H1 (cell line): ENCODE measurements at regions not wholly inside any gene's neighbourhood (a gene's known extent, or its start where the extent isn't known, plus 50 kb on each side); places are given as distances from the start of the nearest gene placed in this dataset.

ENCODE experiments used
- CTCF ChIA-PET: fragments of 300-600 bp; sonication (Branson Sonifier 250); formaldehyde crosslinking; loops from one replicate; lab custom pipeline; 2021; ENCODE audit not compliant: partially characterized antibody; lab: Charles Lee
- POLR2A ChIA-PET: fragments of 300-600 bp; sonication (Branson Sonifier 250); formaldehyde crosslinking; loops from one replicate; lab custom pipeline; 2021; ENCODE audit warnings: inconsistent platforms; ENCODE audit not compliant: partially characterized antibody; lab: Charles Lee
- DNase-seq, 2 experiments: peaks; one replicate each; pipeline versions ENCODE4 v3.0.0 to v3.0.0-alpha.2; 2010 to 2022; ENCODE audit warnings: low spot score in 2 of 2, low read depth in 1 of 2, mixed read lengths in 1 of 2
- FAIRE-seq: peaks from 2 replicates; lab custom pipeline; 2011; peaks lifted over from hg19 to GRCh38; lab: Jason Lieb, UNC
- H2AFZ ChIP-seq: 2 replicates; pipeline ENCODE4 v1.8.1; 2012; ENCODE audit warnings: low read length, inconsistent platforms
- H2AK5ac ChIP-seq: 2 replicates; pipeline ENCODE4 v1.6.1; 2013; ENCODE audit warnings: low read depth, low read length
- H2BK120ac ChIP-seq: replicated peaks from 2 replicates; pipeline ENCODE3; 2013; ENCODE audit warnings: low read depth, low read length, inconsistent platforms
- H2BK12ac ChIP-seq: 2 replicates; pipeline ENCODE4 v1.6.1; 2013; ENCODE audit warnings: low read depth, low read length
- H2BK15ac ChIP-seq: 2 replicates; pipeline ENCODE4 v1.6.1; 2013; ENCODE audit warnings: low read length
- H2BK20ac ChIP-seq: 2 replicates; pipeline ENCODE4 v1.6.1; 2013; ENCODE audit warnings: low read length
- H2BK5ac ChIP-seq: 2 replicates; pipeline ENCODE4 v1.6.1; 2013; ENCODE audit warnings: low read depth, low read length
- H3K14ac ChIP-seq: 2 replicates; pipeline ENCODE4 v1.6.1; 2013; ENCODE audit warnings: inconsistent platforms; ENCODE audit not compliant: insufficient read length
- H3K18ac ChIP-seq: 2 replicates; pipeline ENCODE4 v1.6.1; 2013; ENCODE audit warnings: low read length; ENCODE audit errors: extremely low read depth
- H3K23ac ChIP-seq: 2 replicates; pipeline ENCODE4 v1.6.1; 2013; ENCODE audit warnings: inconsistent platforms; ENCODE audit not compliant: insufficient read length
- H3K23me2 ChIP-seq: 2 replicates; pipeline ENCODE4 v1.6.1; 2013; ENCODE audit warnings: low read depth, low read length
- H3K27ac ChIP-seq: 2 replicates; pipeline ENCODE4 v1.6.1; 2011; ENCODE audit warnings: low read depth, low read length, inconsistent platforms
- H3K27me3 ChIP-seq, 4 experiments: replicated peaks in 1 of 4; 1 replicate in 1 of 4; 2 replicates in 3 of 4; pipeline versions ENCODE4 v1.6.1 to v1.8.1; 2011 to 2013; ENCODE audit warnings: low read length in 3 of 4, mild to moderate bottlenecking in 3 of 4, inconsistent platforms in 2 of 4, mixed read lengths in 2 of 4, moderate library complexity in 1 of 4; ENCODE audit not compliant: control insufficient read depth in 3 of 4, insufficient read depth in 3 of 4; ENCODE audit errors: extremely low read depth in 1 of 4
- H3K36me3 ChIP-seq, 4 experiments: 2 replicates each; pipeline versions ENCODE4 v1.6.1 to v1.8.1; 2011 to 2013; ENCODE audit warnings: mild to moderate bottlenecking in 4 of 4, low read length in 3 of 4, moderate library complexity in 2 of 4, control low read depth in 1 of 4, inconsistent platforms in 1 of 4; ENCODE audit not compliant: insufficient read depth in 4 of 4, control insufficient read depth in 2 of 4
- H3K4ac ChIP-seq: replicated peaks from 2 replicates; pipeline ENCODE3; 2013; ENCODE audit warnings: low read length, low read depth, mixed read lengths, inconsistent platforms; ENCODE audit not compliant: insufficient read length
- H3K4me1 ChIP-seq, 4 experiments: replicated peaks in 1 of 4; 1 replicate in 1 of 4; 2 replicates in 3 of 4; pipeline versions ENCODE4 v1.6.1 to v1.8.1; 2011 to 2013; ENCODE audit warnings: low read length in 3 of 4, inconsistent platforms in 2 of 4, mixed read lengths in 1 of 4; ENCODE audit not compliant: insufficient read depth in 4 of 4, control insufficient read depth in 3 of 4
- H3K4me2 ChIP-seq, 2 experiments: 2 replicates each; pipeline versions ENCODE4 v1.6.1 to v1.8.1; 2011 to 2013; ENCODE audit warnings: low read depth in 2 of 2, low read length in 2 of 2, control low read depth in 1 of 2, inconsistent platforms in 1 of 2, mild to moderate bottlenecking in 1 of 2; ENCODE audit not compliant: insufficient read depth in 1 of 2
- H3K4me3 ChIP-seq, 4 experiments: fragments of 200-600, 300-600 bp in 1 of 4; sonication (generic), shearing (Covaris generic), sonication (Bioruptor Twin) in 1 of 4; 2 replicates each; pipeline versions ENCODE4 v1.5.1 to v1.8.1; 2011 to 2016; ENCODE audit warnings: low read length in 4 of 4, low read depth in 3 of 4, control low read depth in 2 of 4, inconsistent platforms in 2 of 4, mild to moderate bottlenecking in 2 of 4, mixed read lengths in 1 of 4, moderate library complexity in 1 of 4; ENCODE audit not compliant: insufficient read depth in 2 of 4; ENCODE audit errors: extremely low read depth in 1 of 4
- H3K56ac ChIP-seq: replicated peaks from 2 replicates; pipeline ENCODE3; 2013; ENCODE audit warnings: low read depth, mild to moderate bottlenecking, mixed read lengths, low read length, inconsistent platforms; ENCODE audit not compliant: insufficient read length
- H3K79me1 ChIP-seq: 2 replicates; pipeline ENCODE4 v1.6.1; 2013; ENCODE audit warnings: low read depth, low read length, control low read depth
- H3K79me2 ChIP-seq, 2 experiments: 2 replicates each; pipeline versions ENCODE4 v1.6.1 to v1.8.1; 2012 to 2013; ENCODE audit warnings: low read length in 2 of 2, mild to moderate bottlenecking in 2 of 2, inconsistent platforms in 1 of 2; ENCODE audit not compliant: insufficient read depth in 2 of 2, control insufficient read depth in 1 of 2
- H3K9ac ChIP-seq, 4 experiments: replicated peaks in 1 of 4; 1 replicate in 1 of 4; 2 replicates in 3 of 4; pipeline versions ENCODE4 v1.6.1 to v1.8.1; 2011 to 2013; ENCODE audit warnings: low read depth in 3 of 4, low read length in 3 of 4, control low read depth in 2 of 4, mild to moderate bottlenecking in 2 of 4, moderate library complexity in 2 of 4, inconsistent platforms in 1 of 4; ENCODE audit errors: extremely low read depth in 1 of 4
- H3K9me3 ChIP-seq, 2 experiments: 2 replicates each; pipeline versions ENCODE4 v1.6.1 to v1.8.1; 2012 to 2013; ENCODE audit warnings: mild to moderate bottlenecking in 2 of 2, moderate library complexity in 2 of 2, control low read depth in 1 of 2, inconsistent platforms in 1 of 2, low read depth in 1 of 2, low read length in 1 of 2, mixed read lengths in 1 of 2; ENCODE audit not compliant: insufficient read depth in 2 of 2
- H4K20me1 ChIP-seq, 2 experiments: replicated peaks in 1 of 2; 2 replicates each; pipeline versions ENCODE3 to v1.8.1; 2011 to 2013; ENCODE audit warnings: inconsistent platforms in 2 of 2, low read length in 2 of 2, mild to moderate bottlenecking in 1 of 2; ENCODE audit not compliant: insufficient read depth in 2 of 2, control insufficient read depth in 1 of 2
- H4K5ac ChIP-seq: 2 replicates; pipeline ENCODE4 v1.6.1; 2013; ENCODE audit warnings: low read length, low read depth, mixed read lengths, inconsistent platforms; ENCODE audit not compliant: insufficient read length
- H4K8ac ChIP-seq: 2 replicates; pipeline ENCODE4 v1.8.0; 2013; ENCODE audit warnings: mild to moderate bottlenecking, moderate library complexity, low read length, inconsistent platforms; ENCODE audit not compliant: insufficient read depth; ENCODE audit errors: extremely low read depth
- H4K91ac ChIP-seq: replicated peaks from 2 replicates; pipeline ENCODE3; 2013; ENCODE audit warnings: low read length, mixed read lengths, inconsistent platforms; ENCODE audit not compliant: insufficient read length
- CTCF ChIP-seq, 3 experiments: IDR thresholded peaks; 1 replicate in 2 of 3; 2 replicates in 1 of 3; pipeline versions ENCODE4 v1.5.1 to v1.6.1; 2011; ENCODE audit warnings: low read length in 3 of 3, mild to moderate bottlenecking in 3 of 3, inconsistent platforms in 2 of 3, low read depth in 1 of 3, moderate library complexity in 1 of 3; ENCODE audit not compliant: insufficient read depth in 1 of 3; ENCODE audit errors: control extremely low read depth in 1 of 3
- GABPA ChIP-seq: IDR thresholded peaks from 2 replicates; pipeline ENCODE4 v1.6.1; 2011; ENCODE audit warnings: mild to moderate bottlenecking, low read length, moderate library complexity, borderline replicate concordance; ENCODE audit not compliant: insufficient read depth
- MAFK ChIP-seq: IDR thresholded peaks from 2 replicates; pipeline ENCODE4 v1.6.1; 2012; ENCODE audit warnings: low read depth, mild to moderate bottlenecking, improper control_type of control experiment, low read length
- RNF2 ChIP-seq: fragments of 200-900, 300-1000 bp; sonication (generic); IDR thresholded peaks from 2 replicates; pipeline ENCODE4 v1.7.1; 2016; ENCODE audit warnings: borderline replicate concordance, low read depth, mild to moderate bottlenecking, antibody characterized with exemption, low read length; ENCODE audit not compliant: poor library complexity, severe bottlenecking; ENCODE audit errors: missing control alignments
- WGBS, 2 experiments: shearing (Covaris generic) in 1 of 2; methylation state at CpG; one replicate each; pipeline versions ENCODE4 v1.1.6 to v1.1.7; 2013 to 2015; ENCODE audit warnings: low lambda C conversion rate in 2 of 2, mixed read lengths in 2 of 2, inconsistent platforms in 1 of 2, low coverage in 1 of 2, missing lambda C conversion rate in 1 of 2; ENCODE audit not compliant: insufficient replicate concordance in 2 of 2, insufficient coverage in 1 of 2, insufficient read length in 1 of 2; ENCODE audit errors: extremely low coverage in 1 of 2, missing lambda C conversion rate in 1 of 2; 5-methylcytosine and 5-hydroxymethylcytosine counted together
- TF ChIP-seq, protein P1 (sequence below): IDR thresholded peaks from 2 replicates; pipeline ENCODE4 v1.6.1; 2011; ENCODE audit warnings: low read length, improper control_type of control experiment

DNA sequence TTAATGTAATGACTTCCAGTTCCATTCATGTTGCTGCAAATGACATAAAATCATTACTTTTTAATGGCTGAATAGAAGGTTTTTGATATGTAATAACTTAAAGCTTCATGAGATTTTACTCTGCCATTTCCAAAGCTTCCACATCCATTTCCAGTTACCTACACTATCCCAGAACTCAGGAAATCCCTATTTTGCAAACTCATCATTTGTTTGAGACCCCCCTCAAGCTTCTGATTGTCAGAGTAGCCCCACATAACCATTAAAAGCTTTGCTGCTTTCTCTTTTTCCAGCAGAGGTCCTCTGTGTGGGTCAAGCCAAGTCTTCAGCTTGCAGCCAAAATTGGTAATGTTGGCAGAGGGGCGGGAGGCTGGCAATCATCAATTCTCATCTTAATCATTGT lies 50.6 kb upstream of the IL1R1 start:
- Histone ChIP-seq H2BK12ac (no peak overlapping the region), H4K20me1 (no peaks in the 10 kb centered on the region), H3K27me3 (no peaks in the 10 kb centered on the region), H2BK20ac (no peak overlapping the region), H3K4me2 (no peak overlapping the region), H4K91ac (no peak overlapping the region), H2BK120ac (no peak overlapping the region), H2AFZ (no peak overlapping the region), H3K23ac (no peak overlapping the region), H3K36me3 (no peaks in the 10 kb centered on the region), H3K14ac (no peak overlapping the region), H3K56ac (no peak overlapping the region), H3K9me3 (no peaks in the 10 kb centered on the region), H3K18ac (no peak overlapping the region), H2BK15ac (no peak overlapping the region), H3K4me3 (no peak overlapping the region), H3K9ac (no peak overlapping the region), H2BK5ac (no peak overlapping the region), H4K5ac (no peak overlapping the region), H3K79me1 (no peaks in the 10 kb centered on the region), H3K27ac (no peak overlapping the region), H4K8ac (no peak overlapping the region), H3K4me1 (no peaks in the 10 kb centered on the region), H3K23me2 (no peaks in the 10 kb centered on the region), H3K79me2 (no peaks in the 10 kb centered on the region), H2AK5ac (no peak overlapping the region), H3K4ac (no peak overlapping the region)
- no peak for DNase-seq
- FAIRE-seq = no peak
- ChIA-PET POLR2A (interaction anchor here (1.3 kb wide), 1 partner anchor 17 kb away, joined by 3 read pairs; no protein-coding TSS in a partner anchor), CTCF (interaction anchor here (0.5 to 1.5 kb wide), 8 partner anchors 9 to 751 kb away, joined by 3 to 6 read pairs (median 4); partner anchors contain the start of gene IL1R1)
- 88% methylated on average over 1 of the region's 1 CpG; no CpG with 5 or more reads in 1 of the 2 experiments for WGBS, 2 experiments
- TF ChIP-seq, protein P1, sequence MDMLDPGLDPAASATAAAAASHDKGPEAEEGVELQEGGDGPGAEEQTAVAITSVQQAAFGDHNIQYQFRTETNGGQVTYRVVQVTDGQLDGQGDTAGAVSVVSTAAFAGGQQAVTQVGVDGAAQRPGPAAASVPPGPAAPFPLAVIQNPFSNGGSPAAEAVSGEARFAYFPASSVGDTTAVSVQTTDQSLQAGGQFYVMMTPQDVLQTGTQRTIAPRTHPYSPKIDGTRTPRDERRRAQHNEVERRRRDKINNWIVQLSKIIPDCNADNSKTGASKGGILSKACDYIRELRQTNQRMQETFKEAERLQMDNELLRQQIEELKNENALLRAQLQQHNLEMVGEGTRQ = no peak
- TF ChIP-seq MAFK (no peak), RNF2 (no peak), CTCF (IDR thresholded peaks at IDR 0.05; ENCODE audit: control extremely low read depth in 1 of 3, insufficient read depth in 1 of 3, low read depth in 1 of 3, low read length in 3 of 3) (no peak), GABPA (no peak)
